ENCODE measurements at regions not wholly inside any gene's neighbourhood (a gene's known extent, or its start where the extent isn't known, plus 50 kb on each side); places are given as distances from the start of the nearest gene placed in this dataset.
A peak's percentile ranks its signal among the peaks of the same experiment; 100 is the strongest.
"Not testable (repeated sequence)": the region's sequence is repeated elsewhere in the genome, so short reads cannot be mapped to it uniquely, and the experiment has no call there.

- DNase-seq = no peak
Observed at GRCh38 chr6:111925296-111925695, 52.0 kb upstream of the FYN start.

GRCh38 chr6:111926731-111927302 is 53.6 kb upstream of the FYN start:
- no peak for DNase-seq

GRCh38 chr6:111927321-111927720 is 54.1 kb upstream of the FYN start:
- DNase-seq = no peak

- no peak for DNase-seq
Observed at GRCh38 chr6:111928139-111928538, 54.9 kb upstream of the FYN start.

DNA sequence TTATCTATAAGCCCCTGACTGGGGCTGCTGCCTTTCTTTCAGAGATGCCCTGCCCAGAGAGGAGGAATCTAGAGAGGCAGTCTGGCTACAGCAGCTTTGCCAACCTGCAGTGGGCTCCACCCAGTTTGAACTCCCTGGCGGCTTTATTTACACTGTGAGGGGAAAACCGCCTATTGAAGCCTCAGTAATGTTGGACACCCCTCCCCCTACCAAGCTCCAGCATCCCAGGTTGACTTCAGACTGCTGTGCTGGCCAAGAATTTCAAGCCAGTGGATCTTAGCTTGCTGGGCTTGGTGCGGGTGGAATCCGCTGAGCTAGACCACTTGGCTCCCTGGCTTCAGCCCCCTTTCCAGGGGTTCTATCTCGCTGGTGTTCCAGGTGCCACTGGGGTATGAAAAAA is 61.4 kb upstream of the FYN start:
- not testable (repeated sequence) for DNase-seq

GRCh38 chr6:111936718-111937117 is 63.5 kb upstream of the FYN start:
- DNase-seq = no peak

DNA sequence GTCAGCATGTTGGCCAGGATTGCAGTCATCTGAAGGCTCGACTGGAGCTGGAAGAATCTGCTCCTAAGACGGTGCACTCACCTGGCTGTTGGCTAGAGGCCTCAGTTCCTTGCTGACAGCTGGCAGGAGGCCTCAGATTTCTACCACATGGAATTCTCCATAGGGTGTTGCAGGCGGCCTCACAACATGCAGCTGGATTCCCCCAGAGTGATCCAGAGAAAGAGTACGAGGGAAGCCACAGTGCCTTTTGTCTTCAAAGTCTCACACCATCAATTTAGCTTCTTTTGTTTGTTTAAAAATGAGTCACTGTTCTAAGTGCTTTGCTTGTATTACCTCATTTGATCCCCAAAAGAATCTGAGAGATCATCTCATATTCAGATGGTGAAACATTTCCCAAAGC is 65.5 kb upstream of the FYN start:
- DNase-seq = no peak

GRCh38 chr6:111939902-111940301 is 66.7 kb upstream of the FYN start:
- no peak for DNase-seq

GRCh38 chr6:111940801-111941200 is 67.5 kb upstream of the FYN start:
- no peak for DNase-seq

DNA sequence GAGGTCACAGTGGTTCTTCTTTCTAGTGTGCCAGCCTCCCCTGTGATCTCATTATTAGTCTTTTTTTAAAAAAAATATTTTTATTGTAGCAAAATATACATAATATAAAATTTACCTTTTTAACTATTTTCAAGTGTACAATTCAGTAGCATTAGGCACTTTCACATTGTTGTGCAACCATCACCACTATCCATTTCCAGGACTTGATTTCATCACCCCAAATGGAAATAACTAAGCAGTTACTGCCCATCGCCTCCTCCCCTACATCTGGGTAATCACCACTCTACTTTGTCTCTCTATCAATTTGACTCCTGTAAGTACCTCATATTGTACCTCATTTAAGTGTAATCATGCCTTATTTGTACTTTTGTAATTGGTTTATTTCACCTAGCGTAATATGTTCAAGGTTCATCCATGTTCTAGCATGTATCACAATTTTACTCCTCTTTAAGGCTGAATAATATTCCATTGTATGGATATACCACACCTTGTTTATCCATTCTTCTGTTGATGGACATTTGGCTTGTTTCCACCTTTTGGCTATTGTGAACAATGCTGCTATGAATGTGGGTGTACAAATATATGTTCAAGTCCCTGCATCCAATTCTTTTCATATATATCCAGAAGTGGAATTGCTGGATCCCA is 68.6 kb upstream of the FYN start:
- DNase-seq = no peak

DNA sequence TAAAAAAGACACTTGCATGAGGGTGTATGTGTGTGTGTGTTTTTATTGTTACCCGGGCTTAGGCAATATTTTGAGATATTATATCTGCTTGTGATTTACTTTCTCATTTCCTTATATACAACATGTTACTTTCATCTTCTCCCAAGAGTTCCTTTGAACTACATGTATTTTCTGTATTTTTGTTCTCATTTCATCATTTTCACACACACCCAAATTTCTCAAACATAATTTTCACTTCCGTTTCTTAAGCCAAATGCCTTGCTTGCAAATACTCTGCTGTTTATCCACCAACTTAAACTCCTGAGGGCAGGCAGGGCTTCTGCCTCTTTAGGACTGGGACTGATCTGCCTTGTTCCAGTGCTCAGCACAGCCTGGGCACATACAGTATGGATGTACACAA is 69.3 kb upstream of the FYN start:
- no peak for DNase-seq

DNA sequence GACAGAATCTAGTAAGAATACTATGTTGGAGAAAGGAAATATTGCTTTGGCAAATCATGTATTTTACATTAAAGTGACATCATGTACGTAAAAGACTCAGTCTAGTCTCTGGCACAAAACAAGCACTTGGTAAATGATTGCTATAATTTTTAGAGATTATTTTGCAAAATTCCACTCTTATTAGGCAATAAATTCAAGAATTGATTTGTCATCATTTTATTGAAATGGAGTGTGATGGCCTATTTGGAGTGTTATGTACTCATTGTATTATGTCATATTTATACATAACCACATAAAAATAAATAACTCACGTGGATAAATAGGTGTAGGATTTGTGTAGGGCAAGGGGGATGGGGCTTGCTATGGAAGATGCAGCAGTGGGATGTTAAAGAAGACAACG is 70.0 kb upstream of the FYN start:
- DNase-seq = no peak

- DNase-seq = no peak
Observed at GRCh38 chr6:111943726-111944125, 70.5 kb upstream of the FYN start.

DNA sequence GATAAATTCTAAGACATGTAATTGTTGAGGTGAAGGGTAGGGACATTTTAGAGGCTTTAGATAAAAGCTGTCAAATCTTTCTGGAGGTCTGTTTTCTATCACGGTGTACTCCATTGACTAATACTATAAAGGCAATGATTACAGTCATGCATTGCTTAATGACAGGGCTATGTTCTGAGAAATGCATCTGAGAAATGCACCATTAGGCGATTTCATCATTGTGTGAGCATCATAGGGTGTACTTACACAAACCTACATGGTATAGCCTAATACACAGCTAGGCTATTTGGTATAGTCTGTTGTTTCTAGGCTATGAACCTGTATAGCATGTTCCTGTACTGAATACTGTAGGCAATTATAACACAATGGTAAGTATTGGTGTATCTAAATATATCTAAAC is 71.3 kb upstream of the FYN start:
- DNase-seq = no peak

DNA sequence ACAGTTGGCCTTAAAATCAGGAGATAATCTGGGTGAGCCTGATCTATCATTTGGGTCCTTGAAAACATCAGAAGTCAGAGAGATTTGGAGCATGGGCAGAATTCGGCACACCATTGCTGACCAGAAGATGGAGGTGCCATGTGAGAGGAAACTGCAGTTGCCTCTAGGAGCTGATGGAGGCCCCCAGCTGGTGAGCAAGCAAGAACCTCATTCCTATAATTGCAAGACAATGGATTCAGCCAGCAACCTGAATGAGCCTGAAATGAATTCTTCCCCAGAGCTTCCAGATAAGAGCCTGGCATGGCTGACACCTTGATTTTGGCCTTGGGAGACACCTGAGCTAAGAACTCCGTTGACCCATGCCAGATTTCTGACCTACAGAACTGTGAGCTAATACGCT is 76.3 kb upstream of the FYN start:
- DNase-seq = no peak

DNA sequence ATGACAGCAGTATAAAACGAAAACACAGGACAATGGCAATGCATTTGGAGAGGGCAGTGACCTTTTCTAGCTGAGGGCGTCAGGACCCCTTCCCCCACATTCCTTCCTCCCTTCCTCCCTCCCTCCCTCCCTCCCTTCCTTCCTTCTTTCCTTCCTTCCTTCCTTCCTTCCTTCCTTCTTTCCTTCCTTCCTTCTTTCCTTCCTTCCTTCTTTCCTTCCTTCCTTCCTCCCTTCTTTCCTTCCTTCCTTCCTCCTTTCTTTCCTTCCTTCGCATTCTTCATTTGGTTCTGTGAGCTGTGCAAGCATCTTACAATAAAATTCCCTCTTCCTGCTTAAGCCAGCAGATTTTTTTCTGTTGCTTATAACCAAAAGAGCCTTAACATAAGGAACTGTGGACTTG is 76.7 kb upstream of the FYN start:
- not testable (repeated sequence) for DNase-seq

DNA sequence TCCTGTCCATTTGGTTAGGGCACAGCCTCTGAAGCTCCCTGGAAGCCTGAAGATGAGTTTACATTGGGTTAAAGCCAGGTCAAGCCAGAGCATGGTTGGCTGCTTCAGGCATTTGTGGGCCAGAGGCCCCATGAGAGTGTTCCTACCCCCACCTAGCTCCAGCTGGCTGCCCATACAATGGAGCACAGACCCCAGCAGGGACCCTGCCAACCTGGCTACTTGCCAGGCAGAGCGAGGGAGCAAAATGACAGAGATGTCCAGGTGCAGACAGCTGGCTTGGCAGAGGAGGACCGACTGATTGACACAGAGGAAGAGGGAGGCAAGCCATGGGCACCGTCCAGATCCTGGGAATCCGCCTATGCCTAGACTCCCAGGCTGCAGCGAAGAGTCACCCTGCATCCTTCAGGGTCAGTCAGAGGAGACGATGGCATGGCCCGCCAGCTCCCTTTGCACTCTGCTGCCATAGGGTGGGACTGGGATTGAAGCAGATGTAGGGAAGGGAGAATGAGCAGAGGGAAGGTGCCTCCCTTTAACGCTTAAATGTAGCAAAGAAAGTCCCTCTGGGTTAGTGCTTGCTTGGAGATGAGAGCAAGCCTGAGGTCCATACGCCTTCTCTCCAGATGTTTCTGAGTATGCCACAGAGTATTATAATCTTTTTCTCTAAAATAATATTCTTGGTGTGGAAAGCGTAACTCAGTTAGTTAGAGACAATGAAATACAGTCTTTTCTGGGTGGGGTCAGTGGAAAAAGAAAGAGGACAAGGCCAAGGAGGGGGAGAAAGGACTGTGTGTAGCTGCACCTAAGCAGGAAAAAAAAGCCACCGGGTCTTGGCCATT is 77.6 kb upstream of the FYN start:
- DNase-seq = no peak

- DNase-seq = no peak
Observed at GRCh38 chr6:111951497-111952085, 78.3 kb upstream of the FYN start.

- DNase-seq = no peak
Observed at GRCh38 chr6:111952274-111952673, 79.0 kb upstream of the FYN start.

DNA sequence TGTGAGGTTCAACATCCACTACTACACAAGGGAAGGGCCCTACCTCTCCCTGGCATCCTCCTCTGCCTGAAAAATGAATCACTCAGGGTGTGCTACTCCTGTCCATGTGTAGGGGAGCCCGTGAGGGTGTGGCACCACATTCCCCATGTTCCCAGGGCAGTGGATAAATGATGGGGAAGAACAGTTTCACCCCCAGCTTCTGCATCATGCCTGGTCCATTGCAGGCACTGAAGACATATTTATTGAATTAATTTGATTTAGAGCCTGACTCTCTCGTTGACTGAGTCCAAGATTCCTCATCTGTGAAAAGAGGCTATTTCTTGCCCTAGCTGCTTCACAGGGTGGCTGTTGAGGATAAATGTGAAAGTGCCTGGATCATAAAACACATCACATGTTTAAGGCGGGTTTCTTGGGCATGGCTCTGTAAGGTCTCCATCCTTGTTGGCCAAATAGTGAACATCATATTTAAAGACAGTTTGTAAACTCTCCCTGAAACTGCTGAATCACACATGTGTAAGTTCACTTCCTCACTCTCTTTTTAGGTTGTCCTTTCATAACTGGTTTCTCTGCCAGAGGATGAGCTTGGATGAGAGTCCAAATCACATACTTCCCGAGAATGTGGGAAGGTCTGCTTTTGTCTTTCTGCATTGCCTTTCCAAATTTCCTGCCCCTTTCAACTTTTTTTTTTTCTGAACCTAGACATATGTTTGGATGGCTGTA is 79.7 kb upstream of the FYN start:
- DNase-seq = no peak

GRCh38 chr6:111956098-111956497 is 82.8 kb upstream of the FYN start:
- no peak for DNase-seq

DNA sequence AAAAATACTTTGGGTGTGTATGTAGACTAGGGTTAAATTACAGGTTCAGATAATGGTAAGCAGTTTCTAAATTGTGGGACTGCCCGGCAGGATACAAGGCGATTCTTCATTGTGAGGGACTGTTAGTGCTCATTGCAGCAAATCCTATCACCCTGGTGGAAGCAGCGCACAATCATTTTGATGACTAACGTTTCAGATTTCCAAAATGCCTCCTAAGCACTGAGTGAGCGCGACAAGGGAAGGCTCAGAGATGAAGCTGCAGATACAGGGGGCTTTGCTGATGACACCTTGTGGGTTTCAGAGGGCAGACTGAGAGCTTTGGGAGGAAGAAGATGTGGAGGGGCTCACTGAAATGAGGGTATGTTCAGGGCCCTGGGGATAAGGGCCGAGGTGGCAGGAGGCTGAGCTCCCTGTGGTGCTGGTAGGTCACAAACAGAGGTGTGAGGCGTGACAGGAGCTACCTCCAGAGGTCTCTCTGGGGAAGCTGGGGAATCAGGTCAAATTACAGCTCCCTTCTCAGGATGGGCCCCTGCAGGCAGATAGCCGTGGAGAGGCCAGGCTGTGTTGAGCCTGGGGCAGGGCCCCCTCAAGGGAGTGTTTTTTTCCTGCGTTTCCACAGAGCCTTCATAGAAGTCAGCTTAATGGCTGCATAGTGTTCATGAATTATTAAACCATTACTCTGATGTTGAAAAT is 84.5 kb upstream of the FYN start:
- peak in 1 of 2 experiments; percentile 21 for DNase-seq

- DNase-seq = no peak
Observed at GRCh38 chr6:111958534-111958933, 85.3 kb upstream of the FYN start.
